HG02852 (cell line): ENCODE measurements at regions not wholly inside any gene's neighbourhood (a gene's known extent, or its start where the extent isn't known, plus 50 kb on each side); places are given as distances from the start of the nearest gene placed in this dataset.

Experiments used
- ATAC-seq: cut with Tn5 transposase; IDR thresholded peaks from one replicate; pipeline ENCODE4 v1.9.1; 2021; ENCODE audit warnings: mild to moderate bottlenecking, moderate library complexity; ENCODE audit not compliant: unreplicated experiment

DNA sequence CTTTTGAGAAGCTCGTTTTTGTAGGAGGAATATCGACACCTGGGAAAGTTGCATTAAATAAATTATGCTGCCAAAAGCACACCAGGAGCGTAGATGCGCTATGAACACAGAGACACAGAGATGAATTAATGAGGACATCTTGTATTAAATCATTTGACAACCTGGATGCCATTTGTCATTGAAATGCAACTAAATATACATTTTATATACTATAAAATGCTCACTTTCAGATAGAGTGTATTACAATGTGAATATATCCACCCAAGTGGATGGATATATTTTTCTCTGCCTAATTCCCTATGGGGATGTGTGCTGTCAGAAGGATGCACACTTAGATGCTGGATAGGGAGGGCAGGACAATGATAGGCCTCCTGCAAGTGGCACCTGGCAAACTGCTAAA is 426.2 kb downstream of the RIT2 start:
- ATAC-seq, result no peak
